Esophagus muscularis mucosa (tissue), 4 donors: ENCODE measurements at regions not wholly inside any gene's neighbourhood (a gene's known extent, or its start where the extent isn't known, plus 50 kb on each side); places are given as distances from the start of the nearest gene placed in this dataset.

Experiments
- DNase-seq: peaks from one replicate; pipeline ENCODE4 v3.0.0-alpha.2; 2017; ENCODE audit errors: extremely low spot score
- H3K27ac ChIP-seq, 4 donors: fragments of 200-600 bp; sonication (generic); replicated peaks in 1 of 4; 1 replicate in 3 of 4; 2 replicates in 1 of 4; pipeline ENCODE4 v1.5.1; 2016 to 2019; ENCODE audit warnings: mild to moderate bottlenecking in 1 of 4
- H3K27me3 ChIP-seq, 4 donors: fragments of 200-600 bp; sonication (generic); one replicate each; pipeline versions ENCODE4 v1.5.1 to v1.6.0; 2016 to 2019
- H3K36me3 ChIP-seq, 4 donors: fragments of 200-600 bp; sonication (generic); one replicate each; pipeline ENCODE4 v1.5.1; 2016 to 2019
- H3K4me1 ChIP-seq, 4 donors: fragments of 200-600 bp; sonication (generic); one replicate each; pipeline ENCODE4 v1.5.1; 2016 to 2019
- H3K4me3 ChIP-seq, 4 donors: fragments of 200-600 bp; sonication (generic); 1 replicate in 2 of 4; 2 replicates in 2 of 4; pipeline ENCODE4 v1.5.1; 2016 to 2019; ENCODE audit warnings: mild to moderate bottlenecking in 4 of 4, moderate library complexity in 1 of 4
- H3K9me3 ChIP-seq, 4 donors: fragments of 200-600 bp; sonication (generic); 1 replicate in 3 of 4; 2 replicates in 1 of 4; pipeline ENCODE4 v1.5.1; 2016 to 2019
- EP300 ChIP-seq: sonication (generic); formaldehyde crosslinking; IDR thresholded peaks from one replicate; pipeline ENCODE4 v1.6.1; 2017; ENCODE audit warnings: antibody characterized with exemption
- POLR2A ChIP-seq: fragments of 450-650 bp; IDR thresholded peaks from one replicate; pipeline ENCODE4 v1.6.1; 2017; ENCODE audit warnings: antibody characterized with exemption, moderate library complexity, mild to moderate bottlenecking, low read depth
- POLR2AphosphoS5 ChIP-seq, 2 donors: sonication (generic); formaldehyde crosslinking; IDR thresholded peaks; one replicate each; pipeline ENCODE4 v1.6.1; 2017; ENCODE audit warnings: antibody characterized with exemption in 2 of 2
- WGBS: methylation state at CpG from one replicate; pipeline ENCODE4 v1.1.5; 2018; 5-methylcytosine and 5-hydroxymethylcytosine counted together
- intact Hi-C: fragments of 100-400 bp; cut with DNase I; formaldehyde crosslinking; loops from one replicate; pipeline ENCODE4 v1.15.1; 2023
- TF ChIP-seq, protein P1 (sequence below), 3 experiments: fragments of 200-600 bp in 2 of 3; fragments of 450-650 bp in 1 of 3; sonication (generic) in 2 of 3; IDR thresholded peaks; one replicate each; pipeline ENCODE4 v1.5.1; 2017 to 2019; ENCODE audit warnings: antibody characterized with exemption in 3 of 3, mild to moderate bottlenecking in 2 of 3, moderate library complexity in 1 of 3

DNA sequence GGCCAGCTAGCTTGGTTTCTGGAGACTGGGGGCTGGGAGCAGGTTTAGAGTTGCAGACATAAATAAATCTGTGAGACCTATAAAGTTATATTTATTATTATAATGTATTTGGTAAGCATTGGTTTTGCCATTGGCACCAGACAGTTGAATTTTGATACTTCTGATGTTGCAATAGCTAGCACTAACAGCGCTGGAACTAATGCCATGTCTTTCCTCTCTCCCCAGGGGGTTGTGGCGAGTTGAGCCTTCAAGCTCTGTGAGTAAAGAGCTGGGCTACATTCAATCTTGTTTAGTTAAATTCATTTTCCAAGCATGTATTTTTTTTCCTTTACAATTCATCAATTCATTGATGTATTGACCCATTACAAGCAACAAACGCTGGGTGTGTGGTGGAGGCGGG is 358.7 kb upstream of the NR3C2 start:
- 90% methylated on average over 4 of the region's 4 CpGs for WGBS
- no peak for DNase-seq
- Histone ChIP-seq H3K4me3 (no peak overlapping the region), H3K27me3 (no peaks in the 10 kb centered on the region), H3K4me1 (no peaks in the 10 kb centered on the region), H3K9me3 (no peaks in the 10 kb centered on the region), H3K36me3 (no peaks in the 10 kb centered on the region), H3K27ac (no peak overlapping the region)
- intact Hi-C loops = no loop called here
- TF ChIP-seq, protein P1, sequence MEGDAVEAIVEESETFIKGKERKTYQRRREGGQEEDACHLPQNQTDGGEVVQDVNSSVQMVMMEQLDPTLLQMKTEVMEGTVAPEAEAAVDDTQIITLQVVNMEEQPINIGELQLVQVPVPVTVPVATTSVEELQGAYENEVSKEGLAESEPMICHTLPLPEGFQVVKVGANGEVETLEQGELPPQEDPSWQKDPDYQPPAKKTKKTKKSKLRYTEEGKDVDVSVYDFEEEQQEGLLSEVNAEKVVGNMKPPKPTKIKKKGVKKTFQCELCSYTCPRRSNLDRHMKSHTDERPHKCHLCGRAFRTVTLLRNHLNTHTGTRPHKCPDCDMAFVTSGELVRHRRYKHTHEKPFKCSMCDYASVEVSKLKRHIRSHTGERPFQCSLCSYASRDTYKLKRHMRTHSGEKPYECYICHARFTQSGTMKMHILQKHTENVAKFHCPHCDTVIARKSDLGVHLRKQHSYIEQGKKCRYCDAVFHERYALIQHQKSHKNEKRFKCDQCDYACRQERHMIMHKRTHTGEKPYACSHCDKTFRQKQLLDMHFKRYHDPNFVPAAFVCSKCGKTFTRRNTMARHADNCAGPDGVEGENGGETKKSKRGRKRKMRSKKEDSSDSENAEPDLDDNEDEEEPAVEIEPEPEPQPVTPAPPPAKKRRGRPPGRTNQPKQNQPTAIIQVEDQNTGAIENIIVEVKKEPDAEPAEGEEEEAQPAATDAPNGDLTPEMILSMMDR (IDR thresholded peaks at IDR 0.05) = no peak
- TF ChIP-seq POLR2AphosphoS5 (IDR thresholded peaks at IDR 0.05) = no peak
- TF ChIP-seq EP300 = no peak
- TF ChIP-seq POLR2A = no peak

DNA sequence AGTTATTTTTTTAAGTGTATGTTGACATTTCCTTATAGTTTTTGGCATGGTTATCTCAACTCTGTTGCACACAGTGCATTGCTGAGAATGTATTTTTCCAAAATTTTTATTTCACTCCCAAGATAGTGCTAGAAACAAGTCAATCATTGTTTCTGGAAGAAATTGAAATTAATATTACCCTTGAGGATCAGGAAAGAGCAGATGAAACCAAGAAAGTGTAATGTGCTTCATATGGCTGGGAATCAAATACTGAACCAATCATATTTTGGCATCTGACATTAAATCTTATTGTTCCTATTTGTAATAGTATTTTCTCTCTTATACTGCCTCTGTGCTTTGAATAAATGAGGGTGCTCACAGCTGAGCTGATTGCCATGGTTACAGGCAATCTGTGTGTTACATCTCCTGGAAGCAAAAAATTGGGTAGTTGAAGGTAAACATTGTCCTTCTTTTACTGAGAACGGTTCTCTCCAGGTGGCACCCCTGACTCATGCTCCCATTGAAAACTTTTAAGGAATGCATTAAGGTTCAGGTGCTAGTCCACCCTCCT is 358.2 kb upstream of the NR3C2 start:
- H3K4me1 ChIP-seq = no peaks in the 10 kb centered on the region
- 83% methylated on average over 1 of the region's 1 CpG for WGBS
- H3K9me3 ChIP-seq = no peaks in the 10 kb centered on the region
- TF ChIP-seq EP300 (no peak), POLR2A (no peak), POLR2AphosphoS5 (IDR thresholded peaks at IDR 0.05) (no peak)
- TF ChIP-seq, protein P1 (IDR thresholded peaks at IDR 0.05) = no peak
- no peaks in the 10 kb centered on the region for H3K36me3 ChIP-seq
- DNase-seq = no peak
- H3K27me3 ChIP-seq = no peaks in the 10 kb centered on the region
- no peak overlapping the region for H3K4me3 ChIP-seq
- intact Hi-C loops = no loop called here
- H3K27ac ChIP-seq = no peak overlapping the region

DNA sequence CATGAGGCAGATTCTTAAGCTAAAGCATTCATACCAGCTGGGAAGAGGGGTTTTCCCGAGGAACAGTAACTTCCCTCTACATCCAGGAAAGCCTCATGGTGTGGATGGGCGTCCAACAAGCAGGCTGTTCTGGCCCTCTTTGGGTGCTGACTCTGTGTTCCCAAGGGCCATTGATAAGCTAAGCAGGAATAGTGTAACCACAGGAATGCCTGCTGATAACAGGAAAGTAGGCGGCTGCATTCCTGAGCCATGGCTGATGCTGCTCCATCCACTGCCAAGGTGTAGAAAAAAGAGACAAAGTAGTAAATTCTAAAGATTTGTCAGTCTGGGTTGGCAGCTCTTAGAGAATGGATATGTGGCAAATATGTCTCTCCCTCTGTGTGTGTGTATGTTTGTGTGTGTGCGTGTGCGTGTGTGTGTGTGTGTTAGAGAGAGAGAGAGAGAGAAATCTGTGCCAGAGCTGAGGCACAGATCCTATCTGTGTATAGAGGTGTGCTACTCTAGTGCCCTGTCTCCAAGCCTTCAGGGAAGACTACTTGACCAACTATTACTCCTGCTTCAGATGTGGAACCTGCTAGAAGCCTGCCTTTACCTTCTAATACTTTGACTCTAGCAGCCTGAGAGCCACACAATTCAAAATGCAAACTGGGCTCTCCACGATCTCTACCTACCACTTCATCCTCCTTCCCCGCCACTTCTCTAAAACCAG is 353.1 kb upstream of the NR3C2 start:
- no peak overlapping the region for H3K4me3 ChIP-seq
- H3K36me3 ChIP-seq = no peaks in the 10 kb centered on the region
- intact Hi-C loops = no loop called here
- no peak overlapping the region for H3K27ac ChIP-seq
- TF ChIP-seq POLR2A (no peak), EP300 (no peak), POLR2AphosphoS5 (IDR thresholded peaks at IDR 0.05) (no peak)
- TF ChIP-seq, protein P1 (IDR thresholded peaks at IDR 0.05) = no peak
- peaks cover 0 to 4% (median 0%) of the 10 kb centered on the region in 4 donors for H3K4me1 ChIP-seq
- WGBS = 78% methylated on average over 7 of the region's 7 CpGs
- no peaks in the 10 kb centered on the region for H3K27me3 ChIP-seq
- no peaks in the 10 kb centered on the region for H3K9me3 ChIP-seq
- no peak for DNase-seq

DNA sequence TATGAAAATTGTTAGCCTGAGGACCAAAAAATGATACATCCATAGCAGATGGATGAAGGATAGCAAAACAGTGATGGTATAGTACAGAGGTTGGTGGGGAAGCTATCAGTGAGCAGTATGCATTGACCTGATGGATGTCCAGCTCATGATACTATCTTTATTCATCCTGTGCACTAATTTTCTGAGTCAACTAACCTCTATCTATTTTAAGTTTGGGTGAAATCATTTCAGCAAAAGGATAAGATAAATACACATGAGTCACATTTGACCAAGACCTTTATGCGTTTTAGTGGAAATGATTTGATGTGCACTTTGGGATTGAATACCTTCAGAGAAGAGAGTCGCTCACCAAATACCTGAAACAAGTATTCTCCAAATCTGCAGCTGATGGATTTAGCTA is 351.0 kb upstream of the NR3C2 start:
- no peak for TF ChIP-seq POLR2AphosphoS5 (IDR thresholded peaks at IDR 0.05)
- TF ChIP-seq POLR2A = no peak
- TF ChIP-seq, protein P1 (IDR thresholded peaks at IDR 0.05) = no peak
- Histone ChIP-seq H3K4me1 (peaks cover 0 to 6% (median 1%) of the 10 kb centered on the region in 4 donors), H3K9me3 (no peaks in the 10 kb centered on the region), H3K27ac (no peak overlapping the region), H3K27me3 (no peaks in the 10 kb centered on the region), H3K4me3 (no peak overlapping the region), H3K36me3 (no peaks in the 10 kb centered on the region)
- WGBS = 91% methylated on average over 2 of the region's 2 CpGs
- intact Hi-C loops = no loop called here
- no peak for DNase-seq
